IMR-90 (cell line): ENCODE measurements at regions not wholly inside any gene's neighbourhood (a gene's known extent, or its start where the extent isn't known, plus 50 kb on each side); places are given as distances from the start of the nearest gene placed in this dataset.

Source experiments
- ATAC-seq: fragments of 200-7000 bp; cut with Tn5 transposase; 2 replicates; pipeline ENCODE4 v1.9.1; 2020; ENCODE audit warnings: low read depth, mild to moderate bottlenecking, moderate library complexity
- BruUV-seq: library from RNA; stranded (reverse); fragments of 400-500 nt; replicated peaks from 2 replicates; lab custom pipeline; 2021; lab: Mats Ljungman, UMichigan
- CTCF ChIA-PET: fragments of 300-600 bp; formaldehyde crosslinking; extraction: SDS; loops from one replicate; lab custom pipeline; 2021; ENCODE audit warnings: antibody characterized with exemption; lab: Yijun Ruan, JAX
- POLR2A ChIA-PET: fragments of 300-600 bp; sonication (Branson Sonifier 250); formaldehyde crosslinking; loops from one replicate; lab custom pipeline; 2022; ENCODE audit warnings: antibody characterized with exemption; ENCODE audit not compliant: unreplicated experiment; lab: Charles Lee
- DNase-seq: peaks from one replicate; pipeline ENCODE4 v3.0.0; 2013
- H2AFZ ChIP-seq: replicated peaks from 2 replicates; pipeline ENCODE3; 2013; ENCODE audit warnings: low read length, mild to moderate bottlenecking; ENCODE audit not compliant: poor library complexity
- H2AK5ac ChIP-seq: 2 replicates; pipeline ENCODE4 v1.6.1; 2013; ENCODE audit warnings: low read depth, low read length, inconsistent platforms
- H2AK9ac ChIP-seq: replicated peaks from 2 replicates; pipeline ENCODE3; 2013; ENCODE audit warnings: mild to moderate bottlenecking, low read depth, low read length, moderate library complexity; ENCODE audit not compliant: poor library complexity
- H2BK120ac ChIP-seq: 2 replicates; pipeline ENCODE4 v1.6.1; 2013; ENCODE audit warnings: low read depth, low read length, inconsistent platforms
- H2BK15ac ChIP-seq: 3 replicates; pipeline ENCODE4 v1.6.1; 2013; ENCODE audit warnings: low read depth, low read length, inconsistent platforms
- H2BK20ac ChIP-seq: 2 replicates; pipeline ENCODE4 v1.6.1; 2013; ENCODE audit warnings: low read depth, mild to moderate bottlenecking, inconsistent platforms, low read length, moderate library complexity
- H2BK5ac ChIP-seq: 2 replicates; pipeline ENCODE4 v1.6.1; 2013; ENCODE audit warnings: mild to moderate bottlenecking, low read depth, low read length, inconsistent platforms; ENCODE audit not compliant: poor library complexity, severe bottlenecking
- H3K14ac ChIP-seq: replicated peaks from 2 replicates; pipeline ENCODE4 v1.6.1; 2013; ENCODE audit warnings: low read depth, low read length, inconsistent platforms
- H3K18ac ChIP-seq: 2 replicates; pipeline ENCODE4 v1.6.1; 2013; ENCODE audit warnings: low read depth, low read length, control low read depth
- H3K23ac ChIP-seq: 2 replicates; pipeline ENCODE4 v1.6.1; 2013; ENCODE audit warnings: low read depth, low read length, inconsistent platforms
- H3K27ac ChIP-seq: 2 replicates; pipeline ENCODE4 v1.5.1; 2013; ENCODE audit warnings: mild to moderate bottlenecking, control low read depth, low read length; ENCODE audit not compliant: insufficient read depth
- H3K27me3 ChIP-seq: 2 replicates; pipeline ENCODE4 v1.6.1; 2013; ENCODE audit warnings: low read length; ENCODE audit not compliant: control insufficient read depth, insufficient read depth
- H3K36me3 ChIP-seq: 2 replicates; pipeline ENCODE4 v1.6.1; 2013; ENCODE audit warnings: low read length, mixed read lengths; ENCODE audit not compliant: control insufficient read depth, insufficient read depth
- H3K4ac ChIP-seq: 2 replicates; pipeline ENCODE4 v1.6.1; 2013; ENCODE audit warnings: low read depth, low read length, inconsistent platforms
- H3K4me1 ChIP-seq: 2 replicates; pipeline ENCODE4 v1.6.1; 2013; ENCODE audit warnings: low read length, mixed read lengths; ENCODE audit not compliant: control insufficient read depth, insufficient read depth
- H3K4me2 ChIP-seq: 2 replicates; pipeline ENCODE4 v1.6.1; 2013; ENCODE audit warnings: low read depth, mild to moderate bottlenecking, control low read depth, low read length, moderate library complexity
- H3K4me3 ChIP-seq: 2 replicates; pipeline ENCODE4 v1.5.1; 2013; ENCODE audit warnings: low read depth, mild to moderate bottlenecking, control low read depth, low read length, moderate library complexity; ENCODE audit not compliant: insufficient read depth
- H3K56ac ChIP-seq: 2 replicates; pipeline ENCODE4 v1.6.1; 2013; ENCODE audit warnings: low read length, inconsistent platforms; ENCODE audit not compliant: insufficient read depth; ENCODE audit errors: extremely low read depth
- H3K79me1 ChIP-seq, 2 experiments: 2 replicates each; pipeline ENCODE4 v1.6.1; 2013; ENCODE audit warnings: low read length in 2 of 2, inconsistent platforms in 1 of 2, low read depth in 1 of 2
- H3K9ac ChIP-seq: 2 replicates; pipeline ENCODE4 v1.6.1; 2013; ENCODE audit warnings: low read depth, low read length, control low read depth
- H3K9me1 ChIP-seq: 2 replicates; pipeline ENCODE4 v1.6.1; 2013; ENCODE audit warnings: low read length, inconsistent platforms; ENCODE audit not compliant: insufficient read depth
- H3K9me3 ChIP-seq: 2 replicates; pipeline ENCODE4 v1.6.1; 2013; ENCODE audit warnings: low read length; ENCODE audit not compliant: control insufficient read depth, insufficient read depth
- H4K20me1 ChIP-seq: 2 replicates; pipeline ENCODE4 v1.6.1; 2013; ENCODE audit warnings: low read length, inconsistent platforms; ENCODE audit not compliant: insufficient read depth
- H4K5ac ChIP-seq: 2 replicates; pipeline ENCODE4 v1.6.1; 2013; ENCODE audit warnings: mild to moderate bottlenecking, low read depth, low read length, control low read depth
- H4K8ac ChIP-seq, 2 experiments: 2 replicates each; pipeline ENCODE4 v1.6.1; 2013; ENCODE audit warnings: low read depth in 2 of 2, low read length in 2 of 2, control low read depth in 1 of 2, inconsistent platforms in 1 of 2
- H4K91ac ChIP-seq: 2 replicates; pipeline ENCODE4 v1.6.1; 2013; ENCODE audit warnings: low read depth, low read length, inconsistent platforms; ENCODE audit not compliant: insufficient read depth
- CEBPB ChIP-seq: IDR thresholded peaks from 2 replicates; pipeline ENCODE4 v1.6.1; 2012; ENCODE audit warnings: low read depth, low read length, improper control_type of control experiment
- CTCF ChIP-seq: conservative IDR thresholded peaks from 2 replicates; pipeline ENCODE4 v1.5.1; 2012; ENCODE audit warnings: mild to moderate bottlenecking, low read depth, low read length, improper control_type of control experiment
- FOS ChIP-seq: fragments of 150-350 bp; IDR thresholded peaks from 2 replicates; pipeline ENCODE4 v1.6.1; 2016; ENCODE audit warnings: low read depth, low read length
- MAFK ChIP-seq: IDR thresholded peaks from 2 replicates; pipeline ENCODE4 v1.6.1; 2012; ENCODE audit warnings: low read depth, low read length, improper control_type of control experiment
- RAD21 ChIP-seq: IDR thresholded peaks from 2 replicates; pipeline ENCODE4 v1.6.1; 2012; ENCODE audit warnings: low read length, improper control_type of control experiment
- RFX5 ChIP-seq: IDR thresholded peaks from 2 replicates; pipeline ENCODE4 v1.8.0; 2012; ENCODE audit warnings: low read depth, mild to moderate bottlenecking, low read length, moderate library complexity
- dilution Hi-C: fragments of 300-500 bp; cut with HindIII; formaldehyde crosslinking; loops from one replicate; pipeline ENCODE4 v1.14.3; 2018; ENCODE audit warnings: low sequenced_read_pairs; ENCODE audit not compliant: unreplicated experiment
- in situ Hi-C: fragments of 300-500 bp; cut with MboI; formaldehyde crosslinking; loops from 3 replicates; pipeline ENCODE4 v1.14.3; 2019; ENCODE audit warnings: low sequenced_read_pairs, inconsistent platforms, mixed read lengths
- intact Hi-C: fragments of 100-400 bp; cut with micrococcal nuclease; formaldehyde crosslinking; loops from 2 replicates; pipeline ENCODE4 v1.10.0; 2022

GRCh38 chr14:106280876-106281275 is 754.5 kb downstream of the TMEM121 start:
- Histone ChIP-seq H4K8ac (no peak overlapping the region), H2BK20ac (no peak overlapping the region), H2AK5ac (no peak overlapping the region), H3K9me1 (no peaks in the 10 kb centered on the region), H2AFZ (no peak overlapping the region), H3K23ac (no peak overlapping the region), H3K4me2 (no peak overlapping the region), H3K18ac (no peak overlapping the region), H3K27me3 (no peaks in the 10 kb centered on the region), H2AK9ac (no peak overlapping the region), H3K79me1 (no peaks in the 10 kb centered on the region), H2BK15ac (no peak overlapping the region), H3K27ac (no peak overlapping the region), H2BK120ac (no peak overlapping the region), H3K14ac (no peak overlapping the region), H3K9me3 (peaks cover 22% of the 10 kb centered on the region; the same call in 1 of the 2 replicates), H3K4me1 (no peaks in the 10 kb centered on the region), H3K4ac (no peak overlapping the region), H3K56ac (no peak overlapping the region), H3K4me3 (no peak overlapping the region), H3K36me3 (no peaks in the 10 kb centered on the region), H3K9ac (no peak overlapping the region), H4K20me1 (no peaks in the 10 kb centered on the region), H4K91ac (no peak overlapping the region), H4K5ac (no peak overlapping the region), H2BK5ac (no peak overlapping the region)
- ChIA-PET CTCF (interaction anchor here (0.5 kb wide), 1 partner anchor 569 kb away, joined by 5 read pairs; no protein-coding TSS in a partner anchor), POLR2A (no interaction called here)
- DNase-seq, result no peak
- no TSS peak for BruUV-seq
- in situ Hi-C loops (no loop called here), intact Hi-C loops (no loop called here), dilution Hi-C loops (no loop called here)
- TF ChIP-seq CEBPB (no peak), CTCF (no peak), FOS (no peak), RAD21 (no peak), MAFK (no peak), RFX5 (no peak)
- no peak for ATAC-seq
